Psoas muscle (tissue), 7 donors: ENCODE measurements at regions not wholly inside any gene's neighbourhood (a gene's known extent, or its start where the extent isn't known, plus 50 kb on each side); places are given as distances from the start of the nearest gene placed in this dataset.

Experiments used
- ATAC-seq, 4 donors: fragments of 200-7000 bp; cut with Tn5 transposase; one replicate each; pipeline ENCODE4 v1.9.1; 2020; ENCODE audit warnings: moderate library complexity in 3 of 4, mild to moderate bottlenecking in 2 of 4
- DNase-seq, 2 donors: peaks; one replicate each; pipeline ENCODE4 v3.0.0-alpha.2; 2020
- H3K27ac ChIP-seq: fragments of 200-600 bp; one replicate; pipeline ENCODE4 v1.8.0; 2022
- H3K27me3 ChIP-seq, 3 donors: fragments of 200-600 bp in 1 of 3; one replicate each; pipeline versions ENCODE4 v1.6.1 to v1.8.0; 2013 to 2022; ENCODE audit warnings: low read length in 2 of 3, mild to moderate bottlenecking in 2 of 3, moderate library complexity in 1 of 3; ENCODE audit not compliant: insufficient read depth in 3 of 3
- H3K36me3 ChIP-seq, 2 donors: fragments of 200-600 bp in 1 of 2; one replicate each; pipeline versions ENCODE4 v1.6.1 to v1.8.0; 2013 to 2022; ENCODE audit warnings: low read depth in 1 of 2, mild to moderate bottlenecking in 1 of 2, moderate library complexity in 1 of 2; ENCODE audit not compliant: insufficient read depth in 1 of 2
- H3K4me1 ChIP-seq: fragments of 200-600 bp; one replicate; pipeline ENCODE4 v1.8.0; 2022
- H3K4me3 ChIP-seq: fragments of 200-600 bp; one replicate; pipeline ENCODE4 v1.8.0; 2022; ENCODE audit warnings: mild to moderate bottlenecking
- H3K9me3 ChIP-seq: fragments of 200-600 bp; one replicate; pipeline ENCODE4 v1.8.0; 2022
- WGBS, 3 donors: extraction: QIAGEN DNeasy Blood & Tissue Kit; methylation state at CpG; one replicate each; pipeline versions ENCODE4 v1.1.6 to v1.1.7; 2013; 5-methylcytosine and 5-hydroxymethylcytosine counted together
- intact Hi-C, 2 donors: fragments of 100-400 bp; cut with DNase I; formaldehyde crosslinking; loops; one replicate each; pipeline versions ENCODE4 v1.11.0 to v1.14.2; 2022
- TF ChIP-seq, protein P1 (sequence below): fragments of 200-600 bp; IDR thresholded peaks from one replicate; pipeline ENCODE4 v1.8.0; 2022; ENCODE audit warnings: antibody characterized with exemption
- donor health status: healthy with polysubstance abuse.
- donor health status: DM: no; HTN: no; CAD: no; lungs with moderate emphysema.
- donor health status: Bipolar disorder and iron deficiency.
- donor health status: healthy.
- donor health status: DM: yes; HTN: yes; CAD: no.
- donor health status: DM: no; HTN: no; CAD: no.
- donor health status: DM: yes; HTN: yes; CAD: no.

DNA sequence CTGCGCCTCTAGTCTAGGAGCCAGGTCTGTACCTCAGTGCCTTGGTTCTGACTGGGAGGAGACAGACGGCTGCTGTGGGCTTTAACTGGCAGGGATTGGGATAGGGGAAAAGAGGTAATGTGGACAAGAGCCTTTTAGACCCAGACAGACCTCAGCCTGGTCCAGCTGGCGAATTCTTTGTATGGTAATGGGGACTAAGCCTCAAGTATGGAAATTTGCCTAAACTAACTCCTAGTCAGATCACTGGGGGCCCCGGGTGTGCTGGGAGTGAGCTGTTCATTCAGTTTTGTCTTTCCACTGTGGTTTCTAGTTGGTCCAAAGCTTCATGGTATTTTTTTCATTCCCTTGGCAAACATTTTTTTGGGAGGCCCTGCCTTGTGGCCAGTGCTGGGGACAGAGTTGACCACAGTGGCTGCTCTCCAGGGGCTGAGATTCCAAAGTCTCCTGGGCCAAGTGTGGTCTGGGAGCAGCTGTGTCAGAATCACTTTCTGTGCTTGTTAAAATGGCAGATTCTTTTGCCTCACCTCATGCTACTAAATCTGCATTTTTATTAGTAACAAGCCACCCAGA is 261.4 kb upstream of the C2CD4B start:
- ATAC-seq: peak; percentile 59 to 85 (median 70)
- Histone ChIP-seq H3K9me3 (no peaks in the 10 kb centered on the region), H3K4me3 (no peak overlapping the region), H3K36me3 (no peaks in the 10 kb centered on the region), H3K27me3 (no peaks in the 10 kb centered on the region), H3K27ac (peak overlapping the region; percentile 50), H3K4me1 (peaks cover 34% of the 10 kb centered on the region)
- peak in 1 of 2 donors; percentile 48 for DNase-seq
- WGBS, 3 donors: 56 to 77% (median 64%) methylated on average over 4 of the region's 4 CpGs
- intact Hi-C loops: no loop called here
- TF ChIP-seq, protein P1, sequence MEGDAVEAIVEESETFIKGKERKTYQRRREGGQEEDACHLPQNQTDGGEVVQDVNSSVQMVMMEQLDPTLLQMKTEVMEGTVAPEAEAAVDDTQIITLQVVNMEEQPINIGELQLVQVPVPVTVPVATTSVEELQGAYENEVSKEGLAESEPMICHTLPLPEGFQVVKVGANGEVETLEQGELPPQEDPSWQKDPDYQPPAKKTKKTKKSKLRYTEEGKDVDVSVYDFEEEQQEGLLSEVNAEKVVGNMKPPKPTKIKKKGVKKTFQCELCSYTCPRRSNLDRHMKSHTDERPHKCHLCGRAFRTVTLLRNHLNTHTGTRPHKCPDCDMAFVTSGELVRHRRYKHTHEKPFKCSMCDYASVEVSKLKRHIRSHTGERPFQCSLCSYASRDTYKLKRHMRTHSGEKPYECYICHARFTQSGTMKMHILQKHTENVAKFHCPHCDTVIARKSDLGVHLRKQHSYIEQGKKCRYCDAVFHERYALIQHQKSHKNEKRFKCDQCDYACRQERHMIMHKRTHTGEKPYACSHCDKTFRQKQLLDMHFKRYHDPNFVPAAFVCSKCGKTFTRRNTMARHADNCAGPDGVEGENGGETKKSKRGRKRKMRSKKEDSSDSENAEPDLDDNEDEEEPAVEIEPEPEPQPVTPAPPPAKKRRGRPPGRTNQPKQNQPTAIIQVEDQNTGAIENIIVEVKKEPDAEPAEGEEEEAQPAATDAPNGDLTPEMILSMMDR: no peak

- WGBS, 3 donors: 48 to 78% (median 52%) methylated on average over 8 of the region's 8 CpGs
- DNase-seq: no peak
- no peaks in the 10 kb centered on the region for H3K27me3 ChIP-seq
- H3K36me3 ChIP-seq: no peaks in the 10 kb centered on the region
- no peak overlapping the region for H3K4me3 ChIP-seq
- H3K4me1 ChIP-seq: peaks cover 50% of the 10 kb centered on the region
- H3K27ac ChIP-seq: no peak overlapping the region
- no peak for ATAC-seq
- intact Hi-C loops: no loop called here
- no peaks in the 10 kb centered on the region for H3K9me3 ChIP-seq
- TF ChIP-seq, protein P1: no peak
These were observed 263.2 kb upstream of the C2CD4B start for GRCh38 chr15:62428259-62428658.

DNA sequence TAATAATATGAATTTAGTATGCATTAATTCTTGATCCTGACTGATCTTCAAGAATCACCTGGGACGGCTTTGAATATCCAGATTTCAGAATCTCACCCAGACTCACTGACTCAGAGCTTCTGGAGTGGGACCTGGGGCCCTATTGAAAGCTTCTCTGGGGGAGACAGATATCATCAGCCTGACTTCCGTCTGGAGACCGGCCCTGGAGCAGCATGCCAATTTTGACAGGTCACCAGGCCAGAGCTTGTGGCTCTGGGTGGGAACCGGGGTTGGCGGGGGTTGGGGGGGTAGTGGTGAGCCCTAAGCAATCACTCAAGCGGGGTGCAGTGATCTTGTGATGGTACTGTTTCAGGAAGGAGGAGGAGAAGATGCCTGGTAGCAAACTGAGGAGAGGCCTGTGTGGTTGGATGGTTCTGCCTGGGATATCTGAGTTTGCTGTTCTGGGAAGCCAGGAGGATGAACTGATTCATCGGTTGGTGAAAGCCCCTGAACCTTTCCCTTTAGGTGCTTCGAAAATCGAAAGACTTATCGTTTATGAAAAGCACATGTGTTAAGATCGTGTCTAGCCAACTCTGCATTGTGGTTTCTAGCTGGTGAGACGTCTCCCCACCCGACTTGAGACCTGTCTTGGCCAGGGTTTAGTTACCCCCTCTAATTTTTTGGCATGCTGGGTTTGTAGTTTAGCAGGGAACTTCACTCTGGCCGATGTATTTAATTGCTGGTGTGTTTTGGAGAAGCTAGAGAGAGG is 263.9 kb upstream of the C2CD4B start:
- H3K4me3 ChIP-seq: no peak overlapping the region
- WGBS, 3 donors: 49 to 73% (median 55%) methylated on average over 13 to 14 of the region's 14 CpGs
- H3K27ac ChIP-seq: no peak overlapping the region

DNA sequence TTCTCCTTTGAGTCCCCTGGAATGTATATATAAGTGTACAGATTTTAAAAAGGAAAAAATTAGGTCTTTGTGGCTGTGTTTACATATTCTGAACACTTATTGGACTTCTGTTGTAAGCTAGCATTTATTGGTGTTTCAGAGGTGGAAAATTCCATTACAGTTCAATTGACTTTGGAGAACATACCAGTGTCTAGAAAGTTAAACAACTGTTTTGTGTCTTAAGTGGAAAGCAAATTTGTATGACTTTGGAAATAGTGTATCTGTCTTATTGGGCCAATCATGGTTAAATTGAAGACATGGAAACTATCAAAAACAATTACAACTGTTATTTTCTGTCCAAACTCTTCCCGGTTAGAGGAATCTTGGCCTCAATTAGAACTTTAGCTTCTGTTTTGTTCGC is 265.0 kb upstream of the C2CD4B start:
- TF ChIP-seq, protein P1: no peak
- H3K4me1 ChIP-seq: peaks cover 53% of the 10 kb centered on the region
- H3K4me3 ChIP-seq: no peak overlapping the region
- H3K9me3 ChIP-seq: no peaks in the 10 kb centered on the region
- H3K27me3 ChIP-seq: no peaks in the 10 kb centered on the region
- intact Hi-C loops: loop anchor here in 1 of 2 donors (5.0 kb wide), 1 partner anchor 38 kb away; the partner anchor contains the start of gene TLN2
- H3K36me3 ChIP-seq: no peaks in the 10 kb centered on the region
- DNase-seq (no peak), ATAC-seq (no peak)
- no peak overlapping the region for H3K27ac ChIP-seq
- 67 to 83% (median 74%) methylated on average over 2 of the region's 2 CpGs for WGBS, 3 donors

More for the DNA sequence above, 263.9 kb upstream of the C2CD4B start:
- ATAC-seq (no peak), DNase-seq (no peak)
- TF ChIP-seq, protein P1: no peak
- Histone ChIP-seq H3K9me3 (no peaks in the 10 kb centered on the region), H3K27me3 (no peaks in the 10 kb centered on the region), H3K36me3 (no peaks in the 10 kb centered on the region), H3K4me1 (peaks cover 53% of the 10 kb centered on the region)
- intact Hi-C loops: no loop called here
